OCI-LY1 (cell line): ENCODE measurements at regions not wholly inside any gene's neighbourhood (a gene's known extent, or its start where the extent isn't known, plus 50 kb on each side); places are given as distances from the start of the nearest gene placed in this dataset.

Experiments used
- H2AFZ ChIP-seq: fragments of 200-600 bp; sonication (generic), shearing (Covaris generic); 2 replicates; pipeline ENCODE4 v1.6.0; 2014; ENCODE audit warnings: antibody characterized with exemption, mild to moderate bottlenecking, low read length
- H3F3A ChIP-seq: fragments of 200-600 bp; sonication (generic), shearing (Covaris generic); 2 replicates; pipeline ENCODE4 v1.6.0; 2014; ENCODE audit warnings: mild to moderate bottlenecking, antibody characterized with exemption, low read length, moderate library complexity; ENCODE audit not compliant: insufficient read depth
- H3K27ac ChIP-seq: fragments of 200-600 bp; sonication (generic); 2 replicates; pipeline ENCODE4 v1.5.1; 2014; ENCODE audit warnings: low read length, mixed run types, mild to moderate bottlenecking, low read depth; ENCODE audit not compliant: poor library complexity, severe bottlenecking
- H3K27me3 ChIP-seq: fragments of 200-600 bp; sonication (generic); 2 replicates; pipeline ENCODE4 v1.6.0; 2014; ENCODE audit warnings: antibody characterized with exemption, mild to moderate bottlenecking, low read length, moderate library complexity; ENCODE audit not compliant: insufficient read depth
- H3K36me3 ChIP-seq: fragments of 200-600 bp; sonication (generic); 2 replicates; pipeline ENCODE4 v1.6.1; 2014; ENCODE audit warnings: mild to moderate bottlenecking, antibody characterized with exemption, low read length, moderate library complexity, mixed read lengths; ENCODE audit not compliant: insufficient read depth
- H3K4me1 ChIP-seq: fragments of 200-600 bp; sonication (generic); 2 replicates; pipeline ENCODE4 v1.5.1; 2014; ENCODE audit warnings: mild to moderate bottlenecking, low read length, moderate library complexity; ENCODE audit not compliant: insufficient read depth, severe bottlenecking
- H3K4me2 ChIP-seq: fragments of 200-600 bp; sonication (generic), shearing (Covaris generic); 2 replicates; pipeline ENCODE4 v1.6.1; 2014; ENCODE audit warnings: low read length
- H3K4me3 ChIP-seq: fragments of 200-600 bp; sonication (generic); 2 replicates; pipeline ENCODE4 v1.5.1; 2014; ENCODE audit warnings: low read length, low read depth, mild to moderate bottlenecking, mixed read lengths; ENCODE audit not compliant: poor library complexity, severe bottlenecking
- H3K79me2 ChIP-seq: fragments of 200-600 bp; shearing (Covaris generic); 2 replicates; pipeline ENCODE4 v1.6.1; 2016; ENCODE audit warnings: mixed run types, low read length, mixed read lengths; ENCODE audit not compliant: insufficient read depth
- H3K9ac ChIP-seq: fragments of 200-600 bp; sonication (generic), shearing (Covaris generic); 2 replicates; pipeline ENCODE4 v1.6.1; 2014; ENCODE audit warnings: mild to moderate bottlenecking, low read length, mixed read lengths
- H3K9me2 ChIP-seq: fragments of 200-600 bp; sonication (generic), shearing (Covaris generic); 2 replicates; pipeline ENCODE4 v1.6.1; 2014; ENCODE audit warnings: low read depth, mild to moderate bottlenecking, low read length, mixed read lengths
- H3K9me3 ChIP-seq: fragments of 200-600 bp; shearing (Covaris generic); 2 replicates; pipeline ENCODE4 v1.6.1; 2014; ENCODE audit warnings: low read length, mixed read lengths
- H4K20me1 ChIP-seq: fragments of 200-600 bp; sonication (generic), shearing (Covaris generic); 2 replicates; pipeline ENCODE4 v1.6.0; 2016; ENCODE audit warnings: mild to moderate bottlenecking, low read length; ENCODE audit not compliant: insufficient read depth
- EZH2 ChIP-seq: fragments of 200-600 bp; sonication (generic), shearing (Covaris generic); IDR thresholded peaks from 2 replicates; pipeline ENCODE4 v1.8.0; 2017; ENCODE audit warnings: borderline replicate concordance, mixed run types, mild to moderate bottlenecking, antibody characterized with exemption, low read length, moderate library complexity, mixed read lengths
- TF ChIP-seq, protein P1 (sequence below): fragments of 200-600 bp; sonication (generic), shearing (Covaris generic); IDR thresholded peaks from 2 replicates; pipeline ENCODE4 v1.5.1; 2017; ENCODE audit warnings: mild to moderate bottlenecking, antibody characterized with exemption, low read length, moderate library complexity, mixed read lengths

DNA sequence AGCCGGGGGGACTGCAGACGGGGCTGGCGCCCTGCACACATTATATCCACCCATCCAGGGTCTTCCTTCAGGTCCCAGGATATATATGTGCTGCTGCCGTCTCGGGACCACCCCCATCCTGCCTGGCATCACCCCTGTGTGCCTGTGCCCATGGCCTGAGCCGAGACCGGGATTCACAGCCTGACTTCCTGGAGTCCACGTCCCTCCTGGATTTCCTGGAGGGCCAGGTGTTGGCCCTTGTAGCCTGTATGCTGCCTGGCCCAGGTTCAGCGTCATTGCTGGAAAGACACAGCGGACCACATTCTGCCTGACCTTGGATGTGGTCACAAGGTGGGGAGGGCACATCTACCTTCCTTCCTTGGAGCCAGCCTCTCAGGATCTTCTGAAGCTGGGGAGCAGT is 551.1 kb downstream of the BRD1 start:
- Histone ChIP-seq H3K27ac (no peak overlapping the region), H3F3A (no peaks in the 10 kb centered on the region), H3K9me3 (no peaks in the 10 kb centered on the region), H3K4me2 (no peak overlapping the region), H3K4me1 (no peaks in the 10 kb centered on the region), H3K9ac (no peak overlapping the region), H3K79me2 (no peaks in the 10 kb centered on the region), H3K27me3 (0 out of 2 replicates have a peak, but pooled peaks cover 4% of the 10 kb centered on the region), H2AFZ (no peak overlapping the region), H3K4me3 (no peak overlapping the region), H4K20me1 (no peaks in the 10 kb centered on the region), H3K36me3 (no peaks in the 10 kb centered on the region), H3K9me2 (no peaks in the 10 kb centered on the region)
- TF ChIP-seq, protein P1, sequence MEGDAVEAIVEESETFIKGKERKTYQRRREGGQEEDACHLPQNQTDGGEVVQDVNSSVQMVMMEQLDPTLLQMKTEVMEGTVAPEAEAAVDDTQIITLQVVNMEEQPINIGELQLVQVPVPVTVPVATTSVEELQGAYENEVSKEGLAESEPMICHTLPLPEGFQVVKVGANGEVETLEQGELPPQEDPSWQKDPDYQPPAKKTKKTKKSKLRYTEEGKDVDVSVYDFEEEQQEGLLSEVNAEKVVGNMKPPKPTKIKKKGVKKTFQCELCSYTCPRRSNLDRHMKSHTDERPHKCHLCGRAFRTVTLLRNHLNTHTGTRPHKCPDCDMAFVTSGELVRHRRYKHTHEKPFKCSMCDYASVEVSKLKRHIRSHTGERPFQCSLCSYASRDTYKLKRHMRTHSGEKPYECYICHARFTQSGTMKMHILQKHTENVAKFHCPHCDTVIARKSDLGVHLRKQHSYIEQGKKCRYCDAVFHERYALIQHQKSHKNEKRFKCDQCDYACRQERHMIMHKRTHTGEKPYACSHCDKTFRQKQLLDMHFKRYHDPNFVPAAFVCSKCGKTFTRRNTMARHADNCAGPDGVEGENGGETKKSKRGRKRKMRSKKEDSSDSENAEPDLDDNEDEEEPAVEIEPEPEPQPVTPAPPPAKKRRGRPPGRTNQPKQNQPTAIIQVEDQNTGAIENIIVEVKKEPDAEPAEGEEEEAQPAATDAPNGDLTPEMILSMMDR, result no peak
- TF ChIP-seq EZH2, result no peak

- no peaks in the 10 kb centered on the region for H3K9me3 ChIP-seq
- no peak overlapping the region for H2AFZ ChIP-seq
- 0 out of 2 replicates have a peak, but pooled peaks cover 4% of the 10 kb centered on the region for H3K27me3 ChIP-seq
- H3K9ac ChIP-seq, result no peak overlapping the region
- TF ChIP-seq, protein P1, result no peak
- no peak for TF ChIP-seq EZH2
- no peaks in the 10 kb centered on the region for H3K9me2 ChIP-seq
- no peak overlapping the region for H3K4me2 ChIP-seq
- no peaks in the 10 kb centered on the region for H3K79me2 ChIP-seq
- H3K4me3 ChIP-seq, result no peak overlapping the region
- no peaks in the 10 kb centered on the region for H3F3A ChIP-seq
- H3K27ac ChIP-seq, result no peak overlapping the region
- H3K4me1 ChIP-seq, result no peaks in the 10 kb centered on the region
- H4K20me1 ChIP-seq, result no peaks in the 10 kb centered on the region
- no peaks in the 10 kb centered on the region for H3K36me3 ChIP-seq
Measured at GRCh38 chr22:49274754-49275380, 552.8 kb downstream of the BRD1 start.

GRCh38 chr22:49272546-49273125 is 555.0 kb downstream of the BRD1 start:
- H3K27ac ChIP-seq, result no peak overlapping the region

More at GRCh38 chr22:49272546-49273125, 555.0 kb downstream of the BRD1 start:
- no peaks in the 10 kb centered on the region for H3K4me1 ChIP-seq
- no peak overlapping the region for H2AFZ ChIP-seq
- H3K9ac ChIP-seq, result no peak overlapping the region
- no peaks in the 10 kb centered on the region for H3K36me3 ChIP-seq
- H3K79me2 ChIP-seq, result no peaks in the 10 kb centered on the region
- no peak overlapping the region for H3K4me3 ChIP-seq
- no peaks in the 10 kb centered on the region for H3K9me3 ChIP-seq
- H3K9me2 ChIP-seq, result no peaks in the 10 kb centered on the region
- no peaks in the 10 kb centered on the region for H4K20me1 ChIP-seq
- no peak for TF ChIP-seq EZH2
- TF ChIP-seq, protein P1, result no peak
- H3K4me2 ChIP-seq, result no peak overlapping the region
- no peaks in the 10 kb centered on the region for H3F3A ChIP-seq
- H3K27me3 ChIP-seq, result 0 out of 2 replicates have a peak, but pooled peaks cover 4% of the 10 kb centered on the region
